Esophagus muscularis mucosa (tissue), 4 donors: ENCODE measurements at regions not wholly inside any gene's neighbourhood (a gene's known extent, or its start where the extent isn't known, plus 50 kb on each side); places are given as distances from the start of the nearest gene placed in this dataset.

ENCODE experiments used
- DNase-seq: peaks from one replicate; pipeline ENCODE4 v3.0.0-alpha.2; 2017; ENCODE audit errors: extremely low spot score
- H3K27ac ChIP-seq, 4 donors: fragments of 200-600 bp; sonication (generic); replicated peaks in 1 of 4; 1 replicate in 3 of 4; 2 replicates in 1 of 4; pipeline ENCODE4 v1.5.1; 2016 to 2019; ENCODE audit warnings: mild to moderate bottlenecking in 1 of 4
- H3K27me3 ChIP-seq, 4 donors: fragments of 200-600 bp; sonication (generic); one replicate each; pipeline versions ENCODE4 v1.5.1 to v1.6.0; 2016 to 2019
- H3K36me3 ChIP-seq, 4 donors: fragments of 200-600 bp; sonication (generic); one replicate each; pipeline ENCODE4 v1.5.1; 2016 to 2019
- H3K4me1 ChIP-seq, 4 donors: fragments of 200-600 bp; sonication (generic); one replicate each; pipeline ENCODE4 v1.5.1; 2016 to 2019
- H3K4me3 ChIP-seq, 4 donors: fragments of 200-600 bp; sonication (generic); 1 replicate in 2 of 4; 2 replicates in 2 of 4; pipeline ENCODE4 v1.5.1; 2016 to 2019; ENCODE audit warnings: mild to moderate bottlenecking in 4 of 4, moderate library complexity in 1 of 4
- H3K9me3 ChIP-seq, 4 donors: fragments of 200-600 bp; sonication (generic); 1 replicate in 3 of 4; 2 replicates in 1 of 4; pipeline ENCODE4 v1.5.1; 2016 to 2019
- EP300 ChIP-seq: sonication (generic); formaldehyde crosslinking; IDR thresholded peaks from one replicate; pipeline ENCODE4 v1.6.1; 2017; ENCODE audit warnings: antibody characterized with exemption
- POLR2A ChIP-seq: fragments of 450-650 bp; IDR thresholded peaks from one replicate; pipeline ENCODE4 v1.6.1; 2017; ENCODE audit warnings: antibody characterized with exemption, moderate library complexity, mild to moderate bottlenecking, low read depth
- POLR2AphosphoS5 ChIP-seq, 2 donors: sonication (generic); formaldehyde crosslinking; IDR thresholded peaks; one replicate each; pipeline ENCODE4 v1.6.1; 2017; ENCODE audit warnings: antibody characterized with exemption in 2 of 2
- whole genome bisulfite sequencing: methylation state at CpG from one replicate; pipeline ENCODE4 v1.1.5; 2018; 5-methylcytosine and 5-hydroxymethylcytosine counted together
- intact Hi-C: fragments of 100-400 bp; cut with DNase I; formaldehyde crosslinking; loops from one replicate; pipeline ENCODE4 v1.15.1; 2023
- TF ChIP-seq, protein P1 (sequence below), 3 experiments: fragments of 200-600 bp in 2 of 3; fragments of 450-650 bp in 1 of 3; sonication (generic) in 2 of 3; IDR thresholded peaks; one replicate each; pipeline ENCODE4 v1.5.1; 2017 to 2019; ENCODE audit warnings: antibody characterized with exemption in 3 of 3, mild to moderate bottlenecking in 2 of 3, moderate library complexity in 1 of 3

- TF ChIP-seq, protein P1, sequence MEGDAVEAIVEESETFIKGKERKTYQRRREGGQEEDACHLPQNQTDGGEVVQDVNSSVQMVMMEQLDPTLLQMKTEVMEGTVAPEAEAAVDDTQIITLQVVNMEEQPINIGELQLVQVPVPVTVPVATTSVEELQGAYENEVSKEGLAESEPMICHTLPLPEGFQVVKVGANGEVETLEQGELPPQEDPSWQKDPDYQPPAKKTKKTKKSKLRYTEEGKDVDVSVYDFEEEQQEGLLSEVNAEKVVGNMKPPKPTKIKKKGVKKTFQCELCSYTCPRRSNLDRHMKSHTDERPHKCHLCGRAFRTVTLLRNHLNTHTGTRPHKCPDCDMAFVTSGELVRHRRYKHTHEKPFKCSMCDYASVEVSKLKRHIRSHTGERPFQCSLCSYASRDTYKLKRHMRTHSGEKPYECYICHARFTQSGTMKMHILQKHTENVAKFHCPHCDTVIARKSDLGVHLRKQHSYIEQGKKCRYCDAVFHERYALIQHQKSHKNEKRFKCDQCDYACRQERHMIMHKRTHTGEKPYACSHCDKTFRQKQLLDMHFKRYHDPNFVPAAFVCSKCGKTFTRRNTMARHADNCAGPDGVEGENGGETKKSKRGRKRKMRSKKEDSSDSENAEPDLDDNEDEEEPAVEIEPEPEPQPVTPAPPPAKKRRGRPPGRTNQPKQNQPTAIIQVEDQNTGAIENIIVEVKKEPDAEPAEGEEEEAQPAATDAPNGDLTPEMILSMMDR (IDR thresholded peaks at IDR 0.05): no peak
- no peak for TF ChIP-seq POLR2AphosphoS5 (IDR thresholded peaks at IDR 0.05)
- TF ChIP-seq POLR2A: no peak
- TF ChIP-seq EP300: no peak
- WGBS: 95% methylated on average over 2 of the region's 2 CpGs
- Histone ChIP-seq H3K27me3 (no peaks in the 10 kb centered on the region), H3K4me1 (no peaks in the 10 kb centered on the region), H3K27ac (no peak overlapping the region), H3K36me3 (no peaks in the 10 kb centered on the region), H3K4me3 (no peak overlapping the region), H3K9me3 (no peaks in the 10 kb centered on the region)
- intact Hi-C loops: no loop called here
- no peak for DNase-seq
Observed at GRCh38 chr11:122512688-122513087, 142.8 kb upstream of the UBASH3B start.

DNA sequence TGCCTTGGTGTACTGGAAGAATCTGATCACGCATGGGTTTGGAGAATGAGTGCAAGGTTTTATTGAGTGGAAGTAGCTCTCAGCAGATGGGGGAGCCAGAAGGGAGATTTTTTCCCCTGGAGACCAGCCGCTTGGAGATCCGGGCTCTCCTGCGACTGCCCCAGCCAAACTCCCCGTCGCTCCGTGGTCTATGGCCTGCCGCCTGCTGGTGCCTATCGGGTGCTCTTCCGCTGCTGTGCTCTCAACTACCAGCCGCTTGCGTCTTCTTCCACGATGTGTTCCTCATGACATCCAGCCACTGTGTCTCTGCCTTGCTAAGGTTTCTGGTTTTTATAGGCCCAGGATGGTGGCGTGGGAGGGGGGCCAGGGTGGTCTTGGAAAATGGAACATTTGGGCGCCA lies 145.6 kb upstream of the UBASH3B start:
- Histone ChIP-seq H3K4me1 (peaks cover 4 to 12% (median 6%) of the 10 kb centered on the region in 4 donors), H3K36me3 (no peaks in the 10 kb centered on the region), H3K9me3 (no peaks in the 10 kb centered on the region), H3K4me3 (no peak overlapping the region), H3K27me3 (no peaks in the 10 kb centered on the region), H3K27ac (no peak overlapping the region)
- WGBS: 92% methylated on average over 15 of the region's 15 CpGs
- TF ChIP-seq EP300 (no peak), POLR2AphosphoS5 (IDR thresholded peaks at IDR 0.05) (no peak), POLR2A (no peak)
- TF ChIP-seq, protein P1 (IDR thresholded peaks at IDR 0.05): no peak
- intact Hi-C loops: loop anchor here (10.0 kb wide), 1 partner anchor 485 kb away; no protein-coding TSS in a partner anchor
- no peak for DNase-seq

DNA sequence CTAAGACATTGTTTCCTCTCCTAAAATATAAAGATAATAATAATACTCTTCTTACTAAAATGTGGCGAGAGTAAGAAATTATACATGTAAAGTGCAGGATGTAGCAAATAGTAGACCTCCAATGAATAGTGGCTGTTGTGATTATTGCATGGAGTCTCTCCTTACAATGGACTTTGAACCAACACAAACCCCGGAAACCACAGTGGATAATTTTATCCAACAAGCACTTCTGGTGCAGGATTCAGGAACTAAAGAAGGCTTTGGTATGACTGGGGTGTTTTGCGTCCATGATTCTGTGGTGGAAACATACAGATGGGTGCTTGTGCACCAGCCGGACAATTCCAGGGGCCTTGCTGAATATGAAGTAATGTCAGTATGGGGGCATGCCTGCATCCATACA lies 146.4 kb upstream of the UBASH3B start:
- Histone ChIP-seq H3K4me3 (no peak overlapping the region), H3K27ac (no peak overlapping the region)

GRCh38 chr11:122505304-122506006 lies 150.1 kb upstream of the UBASH3B start:
- Histone ChIP-seq H3K27ac (no peak overlapping the region), H3K36me3 (no peaks in the 10 kb centered on the region), H3K4me1 (peaks cover 4 to 12% (median 6%) of the 10 kb centered on the region in 4 donors), H3K9me3 (no peaks in the 10 kb centered on the region), H3K4me3 (no peak overlapping the region), H3K27me3 (no peaks in the 10 kb centered on the region)
- intact Hi-C loops: loop anchor here (2.0 to 10.0 kb wide), 4 partner anchors 213 to 851 kb away; no protein-coding TSS in a partner anchor
- WGBS: 42% methylated on average over 8 of the region's 8 CpGs
- TF ChIP-seq EP300: no peak
- TF ChIP-seq, protein P1 (IDR thresholded peaks at IDR 0.05): peak; percentile 78 to 89 (median 86)
- TF ChIP-seq POLR2AphosphoS5 (IDR thresholded peaks at IDR 0.05): peak; percentile 50 to 79
- peak; percentile 95 for DNase-seq

More for the DNA sequence above, 146.4 kb upstream of the UBASH3B start:
- Histone ChIP-seq H3K4me1 (peaks cover 4 to 12% (median 6%) of the 10 kb centered on the region in 4 donors), H3K9me3 (no peaks in the 10 kb centered on the region), H3K36me3 (no peaks in the 10 kb centered on the region), H3K27me3 (no peaks in the 10 kb centered on the region)
- DNase-seq: no peak
- TF ChIP-seq POLR2AphosphoS5 (IDR thresholded peaks at IDR 0.05) (no peak), EP300 (no peak), POLR2A (no peak)
- TF ChIP-seq, protein P1 (IDR thresholded peaks at IDR 0.05): no peak
- WGBS: 91% methylated on average over 4 of the region's 4 CpGs
- intact Hi-C loops: loop anchor here (10.0 kb wide), 1 partner anchor 484 kb away; no protein-coding TSS in a partner anchor

DNA sequence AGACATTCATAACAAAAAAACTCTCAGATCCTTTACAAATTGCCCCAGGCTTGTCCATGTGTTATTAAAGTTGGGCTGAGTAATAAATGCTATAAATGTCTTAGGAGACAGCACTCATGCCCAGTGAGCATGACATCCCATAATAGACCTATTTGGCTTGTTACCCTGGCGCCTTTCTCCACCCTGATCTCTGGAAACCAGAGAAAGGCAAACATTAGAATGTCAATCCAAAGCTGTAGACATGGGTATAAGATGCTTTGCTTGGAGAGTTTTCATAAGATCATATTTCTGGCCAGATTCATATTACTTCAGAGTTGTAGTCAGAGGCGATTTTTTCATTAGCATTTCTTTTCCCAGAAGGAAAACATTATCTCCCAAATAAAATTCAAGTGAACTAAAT lies 161.3 kb upstream of the UBASH3B start:
- H3K27me3 ChIP-seq: no peaks in the 10 kb centered on the region
- no peak for DNase-seq
- H3K27ac ChIP-seq: no peak overlapping the region
- H3K4me3 ChIP-seq: no peak overlapping the region
- no peak for TF ChIP-seq POLR2AphosphoS5 (IDR thresholded peaks at IDR 0.05)
- TF ChIP-seq, protein P1 (IDR thresholded peaks at IDR 0.05): no peak
- TF ChIP-seq POLR2A: no peak
- H3K36me3 ChIP-seq: no peaks in the 10 kb centered on the region
- WGBS: 73% methylated on average over 2 of the region's 2 CpGs
- H3K4me1 ChIP-seq: peaks cover 7 to 14% (median 8%) of the 10 kb centered on the region in 4 donors
- H3K9me3 ChIP-seq: no peaks in the 10 kb centered on the region
- intact Hi-C loops: no loop called here
